Effector memory CD4-positive, alpha-beta T cell (primary cell): ENCODE measurements at regions not wholly inside any gene's neighbourhood (a gene's known extent, or its start where the extent isn't known, plus 50 kb on each side); places are given as distances from the start of the nearest gene placed in this dataset.

Experiments
- DNase-seq, 3 donors: peaks; one replicate each; pipeline ENCODE4 v3.0.0-alpha.2; 2020
- H3K27ac ChIP-seq: 2 replicates; pipeline ENCODE4 v1.7.0; 2013; ENCODE audit warnings: mild to moderate bottlenecking, low read length, moderate library complexity; ENCODE audit not compliant: insufficient read depth, poor library complexity, severe bottlenecking
- H3K27me3 ChIP-seq: replicated peaks from 2 replicates; pipeline ENCODE4 v1.7.0; 2013; ENCODE audit warnings: mild to moderate bottlenecking, low read length; ENCODE audit not compliant: insufficient read depth, control insufficient read depth, poor library complexity, severe bottlenecking
- H3K36me3 ChIP-seq: 2 replicates; pipeline ENCODE4 v1.7.0; 2013; ENCODE audit warnings: mild to moderate bottlenecking, low read length, moderate library complexity; ENCODE audit not compliant: control insufficient read depth, insufficient read depth
- H3K4me1 ChIP-seq: 2 replicates; pipeline ENCODE4 v1.7.0; 2013; ENCODE audit warnings: low read length, mild to moderate bottlenecking; ENCODE audit not compliant: control insufficient read depth, insufficient read depth, poor library complexity, severe bottlenecking
- H3K4me3 ChIP-seq: 2 replicates; pipeline ENCODE4 v1.7.0; 2013; ENCODE audit warnings: low read length, low read depth, mild to moderate bottlenecking; ENCODE audit not compliant: insufficient read depth, poor library complexity, severe bottlenecking
- H3K9me3 ChIP-seq: 2 replicates; pipeline ENCODE4 v1.7.0; 2013; ENCODE audit warnings: mild to moderate bottlenecking, low read length, moderate library complexity; ENCODE audit not compliant: control insufficient read depth

- no peaks in the 10 kb centered on the region for H3K4me1 ChIP-seq
- H3K36me3 ChIP-seq: no peaks in the 10 kb centered on the region
- no peak overlapping the region for H3K27ac ChIP-seq
- H3K27me3 ChIP-seq: peaks cover 6% of the 10 kb centered on the region
- DNase-seq: no peak
- H3K9me3 ChIP-seq: no peaks in the 10 kb centered on the region
- H3K4me3 ChIP-seq: no peak overlapping the region
These were observed 195.3 kb upstream of the MVB12B start for GRCh38 chr9:126131066-126132010.

- no peaks in the 10 kb centered on the region for H3K36me3 ChIP-seq
- H3K9me3 ChIP-seq: no peaks in the 10 kb centered on the region
- no peaks in the 10 kb centered on the region for H3K4me1 ChIP-seq
- peaks cover 6% of the 10 kb centered on the region for H3K27me3 ChIP-seq
- H3K4me3 ChIP-seq: no peak overlapping the region
- no peak overlapping the region for H3K27ac ChIP-seq
- no peak for DNase-seq
These were observed 193.9 kb upstream of the MVB12B start for GRCh38 chr9:126132746-126133145.

GRCh38 chr9:126144196-126144595, 182.4 kb upstream of the MVB12B start:
- no peak for DNase-seq
- H3K4me1 ChIP-seq: no peaks in the 10 kb centered on the region
- H3K27me3 ChIP-seq: peaks cover 9% of the 10 kb centered on the region
- no peak overlapping the region for H3K4me3 ChIP-seq
- H3K36me3 ChIP-seq: no peaks in the 10 kb centered on the region
- H3K9me3 ChIP-seq: no peaks in the 10 kb centered on the region
- no peak overlapping the region for H3K27ac ChIP-seq

- no peaks in the 10 kb centered on the region for H3K4me1 ChIP-seq
- H3K36me3 ChIP-seq: no peaks in the 10 kb centered on the region
- DNase-seq: no peak
- no peak overlapping the region for H3K27ac ChIP-seq
- no peak overlapping the region for H3K4me3 ChIP-seq
- peaks cover 9% of the 10 kb centered on the region for H3K27me3 ChIP-seq
- no peaks in the 10 kb centered on the region for H3K9me3 ChIP-seq
These were observed 181.8 kb upstream of the MVB12B start for GRCh38 chr9:126144603-126145456.

- H3K27ac ChIP-seq: no peak overlapping the region
- no peaks in the 10 kb centered on the region for H3K9me3 ChIP-seq
- peaks cover 9% of the 10 kb centered on the region for H3K27me3 ChIP-seq
- H3K36me3 ChIP-seq: no peaks in the 10 kb centered on the region
- no peaks in the 10 kb centered on the region for H3K4me1 ChIP-seq
- no peak for DNase-seq
- H3K4me3 ChIP-seq: no peak overlapping the region
These were observed 180.8 kb upstream of the MVB12B start for GRCh38 chr9:126145887-126146253.

GRCh38 chr9:126146254-126147145, 180.1 kb upstream of the MVB12B start:
- no peaks in the 10 kb centered on the region for H3K36me3 ChIP-seq
- no peaks in the 10 kb centered on the region for H3K4me1 ChIP-seq
- H3K27me3 ChIP-seq: peaks cover 9% of the 10 kb centered on the region
- DNase-seq: no peak
- H3K4me3 ChIP-seq: no peak overlapping the region
- no peak overlapping the region for H3K27ac ChIP-seq
- H3K9me3 ChIP-seq: no peaks in the 10 kb centered on the region

- H3K27ac ChIP-seq: no peak overlapping the region
- no peak for DNase-seq
- peaks cover 9% of the 10 kb centered on the region for H3K27me3 ChIP-seq
- no peak overlapping the region for H3K4me3 ChIP-seq
- H3K4me1 ChIP-seq: no peaks in the 10 kb centered on the region
- H3K36me3 ChIP-seq: no peaks in the 10 kb centered on the region
- no peaks in the 10 kb centered on the region for H3K9me3 ChIP-seq
These were observed 179.3 kb upstream of the MVB12B start for GRCh38 chr9:126147186-126147935.

GRCh38 chr9:126147936-126148870, 178.4 kb upstream of the MVB12B start:
- Histone ChIP-seq H3K27ac (no peak overlapping the region), H3K36me3 (no peaks in the 10 kb centered on the region), H3K27me3 (peaks cover 9% of the 10 kb centered on the region), H3K4me1 (no peaks in the 10 kb centered on the region), H3K9me3 (no peaks in the 10 kb centered on the region), H3K4me3 (no peak overlapping the region)
- no peak for DNase-seq
